DOHH2 (cell line): ENCODE measurements at regions not wholly inside any gene's neighbourhood (a gene's known extent, or its start where the extent isn't known, plus 50 kb on each side); places are given as distances from the start of the nearest gene placed in this dataset.

Experiments
- H3F3A ChIP-seq: fragments of 200-600 bp; sonication (generic), shearing (Covaris generic); 2 replicates; pipeline ENCODE4 v1.6.0; 2016; ENCODE audit warnings: antibody characterized with exemption, mild to moderate bottlenecking; ENCODE audit not compliant: control insufficient read depth, insufficient read depth
- H3K27ac ChIP-seq: fragments of 200-600 bp; sonication (generic); 2 replicates; pipeline ENCODE4 v1.5.1; 2014; ENCODE audit warnings: low read depth, mild to moderate bottlenecking, low read length, moderate library complexity
- H3K27me3 ChIP-seq: fragments of 200-600 bp; sonication (generic); 2 replicates; pipeline ENCODE4 v1.6.1; 2014; ENCODE audit warnings: mild to moderate bottlenecking, low read length, mixed read lengths; ENCODE audit not compliant: control insufficient read depth
- H3K36me3 ChIP-seq: fragments of 200-600 bp; sonication (generic); 2 replicates; pipeline ENCODE4 v1.6.1; 2014; ENCODE audit warnings: mild to moderate bottlenecking, low read length, moderate library complexity, mixed read lengths; ENCODE audit not compliant: control insufficient read depth
- H3K4me1 ChIP-seq: fragments of 200-600 bp; sonication (generic); 2 replicates; pipeline ENCODE4 v1.6.1; 2014; ENCODE audit warnings: mild to moderate bottlenecking, low read length, mixed read lengths; ENCODE audit not compliant: control insufficient read depth
- H3K4me2 ChIP-seq: fragments of 200-600 bp; sonication (generic); 2 replicates; pipeline ENCODE4 v1.6.0; 2014; ENCODE audit warnings: mild to moderate bottlenecking, low read length, moderate library complexity
- H3K4me3 ChIP-seq: fragments of 200-600 bp; sonication (generic); 2 replicates; pipeline ENCODE4 v1.5.1; 2014; ENCODE audit warnings: mild to moderate bottlenecking, low read length, mixed read lengths
- H3K79me2 ChIP-seq: fragments of 200-600 bp; sonication (generic); 2 replicates; pipeline ENCODE4 v1.6.1; 2014; ENCODE audit warnings: mild to moderate bottlenecking, low read length, mixed read lengths; ENCODE audit not compliant: control insufficient read depth
- H3K9me2 ChIP-seq: fragments of 200-600 bp; sonication (generic); replicated peaks from 2 replicates; pipeline ENCODE4 v1.6.1; 2014; ENCODE audit warnings: mild to moderate bottlenecking, low read length, mixed read lengths; ENCODE audit not compliant: control insufficient read depth
- H3K9me3 ChIP-seq: fragments of 200-600 bp; sonication (generic); 2 replicates; pipeline ENCODE4 v1.6.1; 2014; ENCODE audit warnings: antibody characterized with exemption, low read length, mixed read lengths; ENCODE audit not compliant: control insufficient read depth, insufficient read depth
- H4K20me1 ChIP-seq: fragments of 200-600 bp; sonication (generic); 2 replicates; pipeline ENCODE4 v1.6.0; 2014; ENCODE audit warnings: low read depth, mild to moderate bottlenecking, antibody characterized with exemption, low read length, moderate library complexity; ENCODE audit not compliant: control insufficient read depth, insufficient read depth
- CTCF ChIP-seq: fragments of 200-600 bp; sonication (generic); IDR thresholded peaks from one replicate; pipeline ENCODE4 v1.5.1; 2014; ENCODE audit warnings: antibody characterized with exemption, mild to moderate bottlenecking, low read depth, low read length; ENCODE audit not compliant: poor library complexity, severe bottlenecking
- EZH2phosphoT487 ChIP-seq: fragments of 200-600 bp; sonication (generic); IDR thresholded peaks from 2 replicates; pipeline ENCODE4 v1.6.1; 2017; ENCODE audit warnings: borderline replicate concordance, mild to moderate bottlenecking, antibody characterized with exemption, low read length, moderate library complexity, mixed read lengths

GRCh38 chr10:62691336-62691735 is 113.2 kb upstream of the ADO start:
- TF ChIP-seq CTCF: no peak
- no peak for TF ChIP-seq EZH2phosphoT487
- Histone ChIP-seq H3K79me2 (no peaks in the 10 kb centered on the region), H3K9me2 (no peaks in the 10 kb centered on the region), H3K27ac (no peak overlapping the region), H3K4me3 (no peak overlapping the region), H3K4me1 (peaks cover 47% of the 10 kb centered on the region), H4K20me1 (no peaks in the 10 kb centered on the region), H3K4me2 (0 out of 2 replicates have a peak overlapping the region, but pooled peaks have one; percentile 14), H3F3A (no peaks in the 10 kb centered on the region), H3K27me3 (no peaks in the 10 kb centered on the region), H3K9me3 (peaks cover 8% of the 10 kb centered on the region; the same call in 1 of the 2 replicates), H3K36me3 (no peaks in the 10 kb centered on the region)

GRCh38 chr10:62692085-62692484 is 112.4 kb upstream of the ADO start:
- Histone ChIP-seq H3K79me2 (no peaks in the 10 kb centered on the region), H3K4me2 (no peak overlapping the region), H3K27ac (no peak overlapping the region)

GRCh38 chr10:62693306-62693705 is 111.2 kb upstream of the ADO start:
- H3K4me2 ChIP-seq: no peak overlapping the region
- H3K27ac ChIP-seq: no peak overlapping the region
- peaks cover 55% of the 10 kb centered on the region for H3K4me1 ChIP-seq
- TF ChIP-seq EZH2phosphoT487 (no peak), CTCF (no peak)
- no peak overlapping the region for H3K4me3 ChIP-seq
- H4K20me1 ChIP-seq: no peaks in the 10 kb centered on the region
- no peaks in the 10 kb centered on the region for H3K27me3 ChIP-seq
- no peaks in the 10 kb centered on the region for H3K36me3 ChIP-seq
- H3K79me2 ChIP-seq: no peaks in the 10 kb centered on the region
- H3K9me2 ChIP-seq: no peaks in the 10 kb centered on the region
- H3K9me3 ChIP-seq: no peaks in the 10 kb centered on the region
- H3F3A ChIP-seq: no peaks in the 10 kb centered on the region

More at GRCh38 chr10:62692085-62692484, 112.4 kb upstream of the ADO start:
- Histone ChIP-seq H3K4me3 (no peak overlapping the region), H3K9me2 (no peaks in the 10 kb centered on the region), H3F3A (no peaks in the 10 kb centered on the region), H3K9me3 (peaks cover 5% of the 10 kb centered on the region; the same call in 1 of the 2 replicates), H3K27me3 (no peaks in the 10 kb centered on the region), H3K36me3 (no peaks in the 10 kb centered on the region), H4K20me1 (no peaks in the 10 kb centered on the region), H3K4me1 (peaks cover 54% of the 10 kb centered on the region)
- no peak for TF ChIP-seq CTCF
- TF ChIP-seq EZH2phosphoT487: no peak
